Lower leg skin (tissue), 3 donors: ENCODE measurements at regions not wholly inside any gene's neighbourhood (a gene's known extent, or its start where the extent isn't known, plus 50 kb on each side); places are given as distances from the start of the nearest gene placed in this dataset.

Experiments used
- POLR2A ChIP-seq, 2 donors: fragments of 450-650 bp; IDR thresholded peaks; one replicate each; pipeline ENCODE4 v1.6.1; 2016 to 2017; ENCODE audit warnings: antibody characterized with exemption in 2 of 2, mild to moderate bottlenecking in 1 of 2, moderate library complexity in 1 of 2
- TF ChIP-seq, protein P1 (sequence below), 3 donors: fragments of 450-650 bp; IDR thresholded peaks; one replicate each; pipeline ENCODE4 v1.5.1; 2016; ENCODE audit warnings: antibody characterized with exemption in 3 of 3, mild to moderate bottlenecking in 3 of 3, moderate library complexity in 2 of 3

GRCh38 chr1:68675336-68675735, 178.5 kb upstream of the DEPDC1 start:
- TF ChIP-seq, protein P1, sequence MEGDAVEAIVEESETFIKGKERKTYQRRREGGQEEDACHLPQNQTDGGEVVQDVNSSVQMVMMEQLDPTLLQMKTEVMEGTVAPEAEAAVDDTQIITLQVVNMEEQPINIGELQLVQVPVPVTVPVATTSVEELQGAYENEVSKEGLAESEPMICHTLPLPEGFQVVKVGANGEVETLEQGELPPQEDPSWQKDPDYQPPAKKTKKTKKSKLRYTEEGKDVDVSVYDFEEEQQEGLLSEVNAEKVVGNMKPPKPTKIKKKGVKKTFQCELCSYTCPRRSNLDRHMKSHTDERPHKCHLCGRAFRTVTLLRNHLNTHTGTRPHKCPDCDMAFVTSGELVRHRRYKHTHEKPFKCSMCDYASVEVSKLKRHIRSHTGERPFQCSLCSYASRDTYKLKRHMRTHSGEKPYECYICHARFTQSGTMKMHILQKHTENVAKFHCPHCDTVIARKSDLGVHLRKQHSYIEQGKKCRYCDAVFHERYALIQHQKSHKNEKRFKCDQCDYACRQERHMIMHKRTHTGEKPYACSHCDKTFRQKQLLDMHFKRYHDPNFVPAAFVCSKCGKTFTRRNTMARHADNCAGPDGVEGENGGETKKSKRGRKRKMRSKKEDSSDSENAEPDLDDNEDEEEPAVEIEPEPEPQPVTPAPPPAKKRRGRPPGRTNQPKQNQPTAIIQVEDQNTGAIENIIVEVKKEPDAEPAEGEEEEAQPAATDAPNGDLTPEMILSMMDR (IDR thresholded peaks at IDR 0.05), result no peak
- no peak for TF ChIP-seq POLR2A (IDR thresholded peaks at IDR 0.05)
